Astrocyte (in vitro differentiated cells and primary cell): ENCODE measurements at regions not wholly inside any gene's neighbourhood (a gene's known extent, or its start where the extent isn't known, plus 50 kb on each side); places are given as distances from the start of the nearest gene placed in this dataset.
"Not testable (repeated sequence)": the region's sequence is repeated elsewhere in the genome, so short reads cannot be mapped to it uniquely, and the experiment has no call there.

Experiments
- CTCF ChIP-seq: IDR thresholded peaks from 2 replicates; pipeline ENCODE4 v1.5.1; 2011; ENCODE audit warnings: low read depth, mild to moderate bottlenecking, inconsistent platforms, low read length, moderate library complexity; ENCODE audit not compliant: insufficient read depth
- EZH2 ChIP-seq: IDR thresholded peaks from 2 replicates; pipeline ENCODE4 v1.6.1; 2012; ENCODE audit warnings: mild to moderate bottlenecking, low read length, inconsistent platforms; ENCODE audit not compliant: insufficient read depth

GRCh38 chr5:1626397-1626796 is 102.6 kb upstream of the LPCAT1 start:
- not testable (repeated sequence) for TF ChIP-seq CTCF, EZH2
